ENCODE measurements at regions not wholly inside any gene's neighbourhood (a gene's known extent, or its start where the extent isn't known, plus 50 kb on each side); places are given as distances from the start of the nearest gene placed in this dataset.

- CTCF ChIA-PET: no interaction called here
- no peak for TF ChIP-seq POLR2A (IDR thresholded peaks at IDR 0.05; ENCODE audit: low read depth, low read length)
- no peak for TF ChIP-seq NBN (IDR thresholded peaks at IDR 0.05)
- no peak for TF ChIP-seq BMI1 (IDR thresholded peaks at IDR 0.05; ENCODE audit: borderline replicate concordance)
- TF ChIP-seq, protein P1, sequence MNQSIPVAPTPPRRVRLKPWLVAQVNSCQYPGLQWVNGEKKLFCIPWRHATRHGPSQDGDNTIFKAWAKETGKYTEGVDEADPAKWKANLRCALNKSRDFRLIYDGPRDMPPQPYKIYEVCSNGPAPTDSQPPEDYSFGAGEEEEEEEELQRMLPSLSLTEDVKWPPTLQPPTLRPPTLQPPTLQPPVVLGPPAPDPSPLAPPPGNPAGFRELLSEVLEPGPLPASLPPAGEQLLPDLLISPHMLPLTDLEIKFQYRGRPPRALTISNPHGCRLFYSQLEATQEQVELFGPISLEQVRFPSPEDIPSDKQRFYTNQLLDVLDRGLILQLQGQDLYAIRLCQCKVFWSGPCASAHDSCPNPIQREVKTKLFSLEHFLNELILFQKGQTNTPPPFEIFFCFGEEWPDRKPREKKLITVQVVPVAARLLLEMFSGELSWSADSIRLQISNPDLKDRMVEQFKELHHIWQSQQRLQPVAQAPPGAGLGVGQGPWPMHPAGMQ (IDR thresholded peaks at IDR 0.05; ENCODE audit: borderline replicate concordance): no peak
- TF ChIP-seq, protein P2, sequence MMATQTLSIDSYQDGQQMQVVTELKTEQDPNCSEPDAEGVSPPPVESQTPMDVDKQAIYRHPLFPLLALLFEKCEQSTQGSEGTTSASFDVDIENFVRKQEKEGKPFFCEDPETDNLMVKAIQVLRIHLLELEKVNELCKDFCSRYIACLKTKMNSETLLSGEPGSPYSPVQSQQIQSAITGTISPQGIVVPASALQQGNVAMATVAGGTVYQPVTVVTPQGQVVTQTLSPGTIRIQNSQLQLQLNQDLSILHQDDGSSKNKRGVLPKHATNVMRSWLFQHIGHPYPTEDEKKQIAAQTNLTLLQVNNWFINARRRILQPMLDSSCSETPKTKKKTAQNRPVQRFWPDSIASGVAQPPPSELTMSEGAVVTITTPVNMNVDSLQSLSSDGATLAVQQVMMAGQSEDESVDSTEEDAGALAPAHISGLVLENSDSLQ (IDR thresholded peaks at IDR 0.05): no peak
- no peak for TF ChIP-seq HSF1 (IDR thresholded peaks at IDR 0.05; ENCODE audit: low read depth, low read length)
- TF ChIP-seq BCL11A (IDR thresholded peaks at IDR 0.05; ENCODE audit: low read depth, low read length): no peak
- TF ChIP-seq RB1 (IDR thresholded peaks at IDR 0.05; ENCODE audit: borderline replicate concordance): no peak
- no peak for TF ChIP-seq IRF4 (IDR thresholded peaks at IDR 0.05; ENCODE audit: low read depth, low read length)
- TF ChIP-seq DPF2 (IDR thresholded peaks at IDR 0.05): no peak
- TF ChIP-seq, protein P3, sequence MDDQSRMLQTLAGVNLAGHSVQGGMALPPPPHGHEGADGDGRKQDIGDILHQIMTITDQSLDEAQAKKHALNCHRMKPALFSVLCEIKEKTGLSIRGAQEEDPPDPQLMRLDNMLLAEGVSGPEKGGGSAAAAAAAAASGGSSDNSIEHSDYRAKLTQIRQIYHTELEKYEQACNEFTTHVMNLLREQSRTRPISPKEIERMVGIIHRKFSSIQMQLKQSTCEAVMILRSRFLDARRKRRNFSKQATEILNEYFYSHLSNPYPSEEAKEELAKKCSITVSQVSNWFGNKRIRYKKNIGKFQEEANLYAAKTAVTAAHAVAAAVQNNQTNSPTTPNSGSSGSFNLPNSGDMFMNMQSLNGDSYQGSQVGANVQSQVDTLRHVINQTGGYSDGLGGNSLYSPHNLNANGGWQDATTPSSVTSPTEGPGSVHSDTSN (IDR thresholded peaks at IDR 0.05; ENCODE audit: insufficient replicate concordance, low read depth, low read length): no peak
- TF ChIP-seq SRF (IDR thresholded peaks at IDR 0.05; ENCODE audit: low read depth in 2 of 2, low read length in 2 of 2): no peak
- TF ChIP-seq REST (IDR thresholded peaks at IDR 0.05; ENCODE audit: low read depth, low read length): no peak
- TF ChIP-seq RELA (IDR thresholded peaks at IDR 0.05; ENCODE audit: borderline replicate concordance, partially characterized antibody): no peak
- SMC1A ChIA-PET (ENCODE audit: uncharacterized antibody, unreplicated experiment): interaction anchor here (0.7 kb wide), 1 partner anchor 41 kb away, joined by 3 read pairs; no protein-coding TSS in a partner anchor
- ATAC-seq (no peak), DNase-seq (ENCODE audit: low read depth, low spot score) (no peak), FAIRE-seq (no peak)
- no TSS peak for BruUV-seq (replicated peaks)
- no peak overlapping the region for H2AFZ ChIP-seq (ENCODE audit: control insufficient read depth, low read depth, low read length)
- H3K27me3 ChIP-seq (replicated peaks in 1 of 2; ENCODE audit: control insufficient read depth in 2 of 2, insufficient read depth in 2 of 2, low read length in 1 of 2): no peaks in the 10 kb centered on the region; a peak in 2 of 4 replicates
- no peaks in the 10 kb centered on the region for H4K20me1 ChIP-seq (ENCODE audit: control insufficient read depth, insufficient read depth)
- no peak overlapping the region for H3K4me3 ChIP-seq
- 0% methylated on average over 1 of the region's 1 CpG for WGBS (ENCODE audit: insufficient coverage, insufficient replicate concordance, low lambda C conversion rate, missing lambda C conversion rate)
- intact Hi-C loops (cut with micrococcal nuclease; ENCODE audit: unreplicated experiment) (no loop called here), in situ Hi-C loops (cut with MboI) (no loop called here)
- no peak overlapping the region for H3K27ac ChIP-seq (ENCODE audit: control insufficient read depth, insufficient read depth)
- no peak overlapping the region for H3K4me2 ChIP-seq (ENCODE audit: control insufficient read depth, insufficient read depth)
- H3K9ac ChIP-seq (ENCODE audit: control insufficient read depth, insufficient read depth, low read length): no peak overlapping the region
- RAD21 ChIA-PET (ENCODE audit: unreplicated experiment): no interaction called here
- POLR2A ChIA-PET: no interaction called here
- no peaks in the 10 kb centered on the region for H3K9me3 ChIP-seq (replicated peaks; ENCODE audit: control insufficient read depth, insufficient read depth, low read length)
- no peaks in the 10 kb centered on the region for H3K4me1 ChIP-seq (ENCODE audit: control insufficient read depth, insufficient read depth, low read length)
- no peaks in the 10 kb centered on the region for H3K79me2 ChIP-seq (ENCODE audit: control insufficient read depth, insufficient read depth, low read length)
- no peaks in the 10 kb centered on the region for H3K36me3 ChIP-seq (ENCODE audit: control insufficient read depth in 2 of 2, insufficient read depth in 2 of 2, low read length in 1 of 2)
Measured at GRCh38 chr6:19979986-19980385, 142.8 kb downstream of the ID4 start.

Measured in GM12878 (cell line).